ENCODE measurements at regions not wholly inside any gene's neighbourhood (a gene's known extent, or its start where the extent isn't known, plus 50 kb on each side); places are given as distances from the start of the nearest gene placed in this dataset.
"Not testable (repeated sequence)": the region's sequence is repeated elsewhere in the genome, so short reads cannot be mapped to it uniquely, and the experiment has no call there.

DNA sequence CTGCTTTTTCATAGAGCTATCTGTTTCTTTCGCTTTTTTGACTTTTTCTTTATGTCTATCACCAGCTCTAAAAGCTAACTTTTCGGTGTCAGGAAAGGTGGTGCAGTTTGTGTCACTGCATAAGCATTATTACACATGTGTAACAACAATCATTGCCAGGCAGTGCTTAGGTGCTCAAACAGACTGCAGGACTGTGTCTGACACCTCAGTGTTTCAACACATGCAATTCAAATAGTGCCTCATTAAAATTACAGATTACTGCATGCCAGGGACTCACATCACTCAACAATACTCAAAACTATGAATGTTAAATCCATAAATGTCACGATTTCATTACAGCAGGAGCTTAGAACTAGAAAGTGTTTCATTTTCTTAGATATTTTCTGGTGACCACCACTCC lies 265.3 kb upstream of the SMIM30 start:
- no peak for DNase-seq (ENCODE audit: low read depth)

DNA sequence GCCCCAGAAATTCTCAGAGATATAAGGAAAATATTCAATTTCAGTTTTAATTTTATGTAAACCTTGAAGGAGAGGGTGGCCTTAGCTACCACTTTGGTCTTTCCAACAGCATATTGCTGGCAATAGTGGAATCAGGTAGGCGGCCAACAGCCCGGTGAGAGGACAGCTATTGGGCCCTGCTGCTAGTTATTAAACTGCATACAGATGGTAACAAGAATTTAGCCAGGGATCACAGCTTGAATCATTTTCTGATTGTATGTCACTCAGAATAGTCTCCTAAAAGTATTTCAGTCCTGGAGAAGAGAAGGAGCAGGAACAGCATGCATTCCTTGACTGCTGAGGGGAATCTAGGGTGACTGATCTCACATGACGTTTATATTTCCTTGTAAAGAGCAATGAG lies 261.4 kb upstream of the SMIM30 start:
- DNase-seq (ENCODE audit: low read depth) = no peak

DNA sequence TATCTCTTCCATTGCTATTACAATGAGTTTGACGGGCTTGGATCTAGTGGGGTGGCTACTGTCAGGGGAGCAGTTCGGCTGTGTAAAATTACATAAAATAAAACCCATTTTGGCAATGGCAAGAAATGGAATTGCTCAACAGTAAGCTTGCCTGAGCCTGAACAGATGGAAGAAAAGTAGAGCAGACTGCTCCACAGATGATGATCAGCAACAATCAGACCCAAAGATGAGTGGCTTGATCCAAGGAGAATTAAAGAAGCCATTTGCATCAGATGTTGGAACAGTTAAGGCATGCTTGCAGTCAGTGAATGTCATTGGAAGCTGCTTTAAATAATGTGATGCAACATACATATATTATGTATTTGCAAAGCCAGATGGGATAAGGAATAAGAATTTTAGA lies 256.6 kb upstream of the SMIM30 start:
- DNase-seq (ENCODE audit: low read depth) = no peak

DNA sequence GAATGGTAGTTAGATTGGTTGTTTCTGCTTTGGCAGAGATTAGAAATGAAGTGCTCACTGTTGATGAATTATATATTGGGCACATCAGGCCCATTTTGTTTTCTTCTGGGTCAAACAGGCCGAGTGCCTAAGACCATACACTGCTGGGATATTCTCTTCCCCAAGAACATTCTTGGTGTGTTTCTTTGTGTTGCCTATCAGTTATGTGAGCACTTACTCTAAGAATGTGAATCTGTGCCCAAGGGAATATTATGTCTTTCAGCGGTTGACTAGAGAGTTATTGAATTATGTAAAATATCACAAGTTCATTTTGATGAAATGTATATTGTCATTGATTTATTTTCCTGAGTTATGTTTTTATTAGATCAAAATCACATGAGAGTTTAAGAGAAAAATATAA lies 255.5 kb upstream of the SMIM30 start:
- no peak for DNase-seq (ENCODE audit: low read depth)

DNA sequence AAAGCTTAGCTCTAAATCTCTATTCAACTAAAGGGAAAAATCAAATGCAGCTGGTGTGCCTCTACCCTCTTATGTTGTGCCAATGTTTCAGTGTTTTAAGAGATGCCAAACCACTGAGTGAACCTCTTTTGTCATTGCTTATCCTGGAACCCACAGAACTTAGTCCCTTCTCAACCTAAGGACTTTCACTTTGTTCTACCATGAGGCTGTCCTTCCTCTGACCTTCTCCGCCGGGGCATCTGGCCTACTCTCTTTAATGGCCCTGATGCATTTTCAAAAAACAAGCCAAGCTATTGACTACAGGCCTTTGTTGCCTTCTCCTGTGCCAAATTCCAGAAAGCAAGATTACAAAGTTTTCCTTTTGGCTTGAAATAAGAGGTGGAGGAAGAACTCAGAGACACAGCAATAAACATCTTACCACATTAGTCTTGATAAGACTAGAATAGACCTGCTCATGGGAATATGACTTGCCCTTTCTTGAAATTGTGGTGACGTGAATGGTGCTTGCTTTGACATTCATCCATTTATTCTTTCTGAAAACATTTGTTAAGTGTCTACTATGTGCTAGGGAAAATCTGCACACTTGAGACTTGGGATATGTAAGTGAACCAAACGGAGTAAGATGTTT lies 253.2 kb upstream of the SMIM30 start:
- no peak for DNase-seq (ENCODE audit: low read depth)

DNA sequence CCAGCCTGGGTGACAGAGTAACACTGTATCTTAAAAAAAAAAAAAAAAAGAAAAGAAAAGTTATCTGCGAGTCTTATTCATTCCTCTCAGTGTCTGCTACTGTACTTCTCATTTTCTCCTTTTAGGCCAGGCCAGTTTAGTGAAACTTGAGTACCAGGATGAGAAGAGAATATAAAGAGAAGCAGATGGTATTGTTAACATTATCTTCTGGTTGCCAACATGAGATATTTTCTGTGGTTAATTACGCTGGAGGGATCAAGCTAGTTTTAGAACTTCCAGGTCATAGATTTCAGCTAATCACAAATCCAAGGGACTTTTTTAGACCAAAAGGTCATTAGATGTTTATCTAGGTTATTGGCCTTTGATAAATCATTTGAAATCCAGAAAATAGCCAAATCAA lies 252.6 kb upstream of the SMIM30 start:
- no peak for DNase-seq (ENCODE audit: low read depth)

DNA sequence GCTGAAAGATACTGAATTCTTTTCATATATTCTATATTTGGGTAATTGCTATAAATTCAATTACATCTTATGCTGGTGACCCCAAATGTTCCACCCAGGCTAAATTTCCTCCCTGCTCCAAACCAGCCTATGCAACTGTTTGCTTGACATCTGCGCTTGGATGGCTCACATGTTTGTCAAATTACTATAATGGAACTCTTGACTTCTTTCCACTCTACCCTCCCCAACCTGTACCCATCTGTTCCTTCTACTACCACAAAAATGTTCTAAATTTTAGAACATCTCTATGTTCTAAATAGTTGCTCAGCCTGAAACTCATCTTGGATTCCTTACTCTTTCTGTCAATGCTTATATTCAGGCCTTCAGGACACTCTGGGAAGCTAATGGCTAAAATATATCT lies 249.9 kb upstream of the SMIM30 start:
- DNase-seq (ENCODE audit: low read depth) = no peak

DNA sequence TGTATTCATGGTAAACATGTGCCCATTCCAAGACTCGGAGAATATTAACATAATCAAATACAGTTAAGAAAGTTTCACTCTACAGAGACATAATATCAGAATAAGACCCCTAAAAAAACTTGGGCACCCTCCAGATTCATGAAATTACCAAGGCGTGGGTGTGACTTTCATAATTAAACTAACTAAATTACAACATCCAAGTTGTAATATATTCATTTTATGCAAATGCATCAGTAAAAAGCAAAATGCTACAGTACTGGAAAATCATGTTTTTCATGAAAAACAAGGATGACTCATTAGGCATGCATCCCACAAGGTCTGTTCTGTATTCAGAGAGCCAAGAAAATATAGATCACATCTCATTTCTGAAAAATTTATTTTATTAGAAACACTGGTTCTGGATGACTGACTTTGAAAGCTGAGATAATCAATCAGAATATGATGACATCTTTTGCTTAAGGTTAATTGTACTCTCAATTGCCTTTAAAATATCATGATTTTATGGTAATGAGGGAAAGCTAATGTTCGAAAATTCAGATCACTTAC lies 248.8 kb upstream of the SMIM30 start:
- DNase-seq (ENCODE audit: low read depth) = no peak

DNA sequence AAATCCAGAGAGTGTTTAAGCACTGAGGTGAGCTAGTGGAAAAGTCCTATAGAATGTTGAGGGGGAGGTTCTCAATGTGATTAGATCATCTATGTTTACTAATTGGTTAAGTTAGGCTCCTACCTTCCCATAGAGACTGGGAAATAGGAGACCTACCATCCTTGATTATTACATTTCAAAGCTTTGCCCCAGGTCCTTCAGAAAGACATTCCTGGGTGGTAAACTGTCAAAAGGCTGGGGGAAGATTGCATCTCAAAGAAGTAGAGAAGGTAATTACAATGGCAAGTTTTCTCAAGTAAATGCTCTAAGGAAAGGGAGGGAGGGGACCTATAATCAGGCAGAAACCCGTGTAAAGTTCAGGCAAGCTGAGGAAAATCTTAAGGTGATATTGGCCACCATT lies 247.8 kb upstream of the SMIM30 start:
- no peak for DNase-seq (ENCODE audit: low read depth)

DNA sequence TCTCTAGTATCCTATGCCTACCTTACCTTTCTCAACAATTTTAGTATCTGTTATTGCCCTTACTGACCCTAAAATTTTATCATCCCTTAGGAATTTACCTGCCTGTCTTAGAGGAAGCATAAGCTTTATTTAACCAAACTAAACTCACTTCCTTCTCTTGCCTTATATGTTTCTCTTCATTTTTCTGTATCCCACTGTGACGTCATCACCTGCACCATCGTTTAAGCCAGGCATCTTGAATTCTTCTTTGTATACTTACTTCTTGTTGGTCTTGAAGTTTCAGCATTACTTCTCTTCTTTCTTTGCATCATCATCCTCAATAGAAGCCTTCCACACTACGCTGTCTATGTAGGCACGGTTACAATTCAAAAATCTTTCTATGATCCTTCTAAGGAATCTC lies 231.0 kb upstream of the SMIM30 start:
- no peak for DNase-seq (ENCODE audit: low read depth)

DNA sequence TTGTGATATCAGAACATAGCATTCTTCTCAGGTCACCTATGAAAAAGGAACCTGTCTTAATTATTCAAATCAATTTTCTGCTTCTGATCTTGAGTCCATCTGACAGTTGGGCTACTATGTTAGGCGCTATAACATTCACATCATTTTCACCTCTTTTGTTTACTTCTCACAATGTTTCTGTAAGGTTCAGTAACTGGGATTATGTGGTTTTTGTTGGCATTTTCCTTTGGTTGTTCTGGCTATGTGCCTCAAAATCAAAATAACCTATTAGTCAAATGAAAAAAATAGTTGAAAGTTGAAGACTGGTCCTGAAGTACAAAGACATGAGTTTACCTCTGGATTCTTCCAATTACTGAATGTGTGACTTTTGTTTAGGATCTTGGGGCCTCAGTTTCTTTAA lies 221.3 kb upstream of the SMIM30 start:
- no peak for DNase-seq (ENCODE audit: low read depth)

DNA sequence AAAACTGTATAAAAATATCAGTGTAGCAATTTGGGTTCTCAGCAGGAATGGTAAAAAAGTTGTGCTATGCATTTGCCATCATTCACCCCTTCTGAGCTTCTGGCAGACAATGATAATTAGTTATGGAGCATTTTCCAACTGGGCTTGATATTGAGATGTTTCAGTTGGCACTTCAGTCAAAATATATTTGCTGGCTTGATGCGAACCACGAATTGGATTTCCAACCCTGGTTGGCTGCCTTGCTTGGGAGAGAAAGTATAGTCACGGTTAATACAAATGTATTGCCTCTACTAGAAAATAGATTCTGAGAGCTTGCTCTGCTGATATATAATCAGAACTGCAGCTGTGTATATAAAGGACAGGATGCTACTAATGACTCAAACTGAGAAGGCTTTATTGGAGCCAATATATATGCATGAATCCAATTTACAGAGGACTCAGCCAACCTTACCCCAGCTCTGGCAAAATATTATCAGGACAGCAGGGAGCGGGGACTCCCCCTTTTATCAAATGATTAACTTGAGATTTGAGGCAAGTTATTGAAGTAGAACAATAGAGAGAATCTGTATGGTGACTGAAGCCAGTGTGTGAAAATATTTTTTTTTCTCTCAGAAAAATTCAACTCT lies 219.8 kb upstream of the SMIM30 start:
- DNase-seq (ENCODE audit: low read depth) = no peak

DNA sequence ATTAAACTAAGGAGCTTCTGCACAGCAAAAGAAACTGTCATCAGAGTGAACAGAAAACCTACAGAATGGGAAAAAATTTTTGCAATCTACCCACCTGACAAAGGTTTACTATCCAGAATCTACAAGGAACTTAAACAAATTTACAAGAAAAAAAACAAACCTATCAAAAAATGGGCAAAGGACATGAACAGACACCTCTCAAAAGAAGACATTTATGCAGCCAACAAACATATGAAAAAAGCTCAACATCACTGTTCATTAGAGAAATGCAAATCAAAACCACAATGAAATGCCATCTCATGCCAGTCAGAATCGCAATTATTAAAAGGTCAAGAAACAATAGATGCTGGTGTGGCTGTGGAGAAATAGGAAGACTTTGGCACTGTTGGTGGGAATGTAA lies 218.5 kb upstream of the SMIM30 start:
- DNase-seq (ENCODE audit: low read depth) = not testable (repeated sequence)

DNA sequence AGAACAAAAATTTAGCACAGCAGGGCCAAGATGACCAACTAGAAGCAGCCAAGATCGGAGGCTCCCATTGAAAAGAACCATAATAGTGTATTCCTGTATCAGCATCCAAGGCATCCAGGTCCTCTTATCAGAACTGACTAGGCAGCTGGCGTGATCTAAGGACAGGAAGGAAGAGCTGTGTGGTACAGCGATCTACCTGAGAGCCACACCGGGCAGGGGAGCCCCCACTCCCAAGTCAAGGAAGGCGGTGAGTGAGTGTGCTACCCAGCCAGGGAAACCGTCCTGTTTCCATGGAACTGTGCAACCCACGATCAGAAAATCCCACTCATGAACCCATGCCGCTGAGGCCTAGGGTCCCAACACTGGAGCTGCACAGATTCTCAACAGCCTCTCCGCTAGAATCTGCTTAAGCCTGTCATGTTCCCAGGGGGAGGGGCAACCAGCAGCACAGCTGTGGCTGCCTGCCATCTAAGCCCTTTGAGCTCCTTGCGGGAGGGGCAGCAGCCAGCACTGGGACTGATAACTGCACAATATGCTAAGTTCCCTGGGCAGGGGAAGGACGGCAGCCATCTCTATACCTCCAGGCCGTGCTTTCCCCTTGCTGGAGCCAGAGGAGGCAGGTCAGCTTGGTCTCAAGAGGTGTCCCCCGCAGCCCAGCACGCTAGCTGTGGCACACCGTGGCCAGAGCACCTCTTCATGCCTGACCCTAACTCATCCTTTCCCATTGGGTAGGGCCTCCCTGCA lies 213.0 kb upstream of the SMIM30 start:
- no peak for DNase-seq (ENCODE audit: low read depth)

DNA sequence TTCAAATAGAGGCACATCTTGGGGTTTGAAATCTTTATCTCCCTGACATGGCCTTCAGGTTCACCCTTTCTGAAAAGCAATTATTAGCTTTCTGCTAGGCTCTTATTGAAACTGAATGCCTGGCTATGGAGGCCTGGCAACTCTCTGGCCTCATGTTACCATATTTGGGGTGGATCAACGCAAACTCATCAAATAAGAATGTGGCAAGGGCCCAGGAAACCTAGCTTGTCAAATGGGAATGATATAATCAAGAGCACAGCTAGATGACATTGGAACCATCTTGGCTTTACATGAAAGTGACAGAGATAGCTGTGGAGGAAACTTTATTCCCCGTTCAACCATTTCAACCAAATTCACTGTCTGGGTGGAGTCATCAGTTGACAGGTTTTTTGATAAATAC lies 202.8 kb upstream of the SMIM30 start:
- no peak for DNase-seq (ENCODE audit: low read depth)

DNA sequence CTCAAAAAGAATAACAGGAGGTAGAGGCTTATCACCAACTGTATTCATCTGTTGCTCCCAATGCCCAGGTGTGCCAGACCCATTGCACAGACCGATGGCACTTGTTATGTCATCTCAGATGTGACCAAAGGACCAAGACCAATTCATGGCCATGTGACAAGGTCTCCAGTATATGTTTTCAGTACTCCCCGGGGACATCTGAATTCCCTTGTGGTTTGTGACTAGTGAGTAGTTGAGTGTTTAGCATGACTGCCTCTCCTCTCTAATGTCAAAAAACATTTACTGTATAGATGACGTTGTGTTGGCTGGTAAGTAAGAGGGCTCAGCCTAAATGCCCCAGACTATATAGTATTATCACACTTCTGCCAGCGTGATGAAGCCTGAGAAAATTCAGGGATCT lies 202.1 kb upstream of the SMIM30 start:
- DNase-seq (ENCODE audit: low read depth) = no peak

DNA sequence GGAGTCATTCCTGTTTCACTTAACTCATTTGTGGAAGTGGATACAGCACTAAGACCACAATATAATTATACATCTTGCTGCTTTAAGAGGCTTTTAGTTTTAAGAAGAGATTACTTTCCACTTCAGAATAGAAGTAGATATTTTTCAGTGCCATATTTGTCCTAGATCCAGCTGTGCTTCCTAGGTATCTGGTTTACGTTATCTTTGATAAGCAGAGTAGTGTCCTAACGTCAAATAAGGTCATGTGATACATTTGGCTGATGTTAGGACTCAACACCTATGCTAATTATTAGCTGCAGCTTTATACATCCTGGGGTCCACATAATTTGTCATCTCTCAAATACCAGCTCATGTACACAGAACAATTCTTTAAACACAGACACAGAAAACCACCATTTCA lies 196.2 kb upstream of the SMIM30 start:
- no peak for DNase-seq (ENCODE audit: low read depth)

DNA sequence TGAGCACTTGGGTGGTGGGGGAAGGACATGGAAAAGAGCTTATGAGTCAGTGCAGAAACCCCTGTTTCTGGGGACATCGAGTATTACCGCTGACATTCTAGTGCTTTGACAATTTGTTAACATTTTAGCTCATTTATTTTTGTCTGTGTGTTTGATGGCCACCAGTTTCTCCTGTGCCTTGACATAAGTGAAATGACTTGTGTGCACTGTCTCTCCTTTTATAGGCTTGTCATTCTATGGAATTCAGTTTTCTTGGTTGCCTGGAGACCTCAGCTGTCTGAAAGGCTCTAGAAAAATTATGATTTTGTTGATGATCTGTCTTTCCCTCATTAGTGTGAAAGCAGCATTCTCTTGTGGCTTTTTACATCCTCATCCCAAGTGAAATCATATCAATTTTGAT lies 190.0 kb upstream of the SMIM30 start:
- DNase-seq (ENCODE audit: low read depth) = no peak

DNA sequence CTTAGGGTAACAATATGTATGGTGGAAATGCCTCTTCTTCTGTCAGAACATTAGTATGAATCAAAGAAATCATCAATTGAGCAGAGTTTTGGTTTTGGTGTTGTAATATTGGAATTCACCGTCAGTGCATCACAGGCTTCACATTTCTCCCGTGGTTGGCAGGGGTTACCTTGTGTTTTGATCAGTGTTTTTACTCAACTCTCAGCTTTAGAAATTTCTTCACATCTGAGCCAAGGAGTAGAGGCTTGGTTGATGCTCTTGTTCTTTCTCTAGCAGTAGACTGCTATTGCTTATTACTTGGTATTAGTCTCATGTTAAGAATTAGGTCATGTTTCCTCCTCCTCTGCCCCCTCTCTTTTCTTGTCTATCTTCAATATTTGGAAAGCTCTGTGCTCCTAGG lies 188.8 kb upstream of the SMIM30 start:
- no peak for DNase-seq (ENCODE audit: low read depth)

DNA sequence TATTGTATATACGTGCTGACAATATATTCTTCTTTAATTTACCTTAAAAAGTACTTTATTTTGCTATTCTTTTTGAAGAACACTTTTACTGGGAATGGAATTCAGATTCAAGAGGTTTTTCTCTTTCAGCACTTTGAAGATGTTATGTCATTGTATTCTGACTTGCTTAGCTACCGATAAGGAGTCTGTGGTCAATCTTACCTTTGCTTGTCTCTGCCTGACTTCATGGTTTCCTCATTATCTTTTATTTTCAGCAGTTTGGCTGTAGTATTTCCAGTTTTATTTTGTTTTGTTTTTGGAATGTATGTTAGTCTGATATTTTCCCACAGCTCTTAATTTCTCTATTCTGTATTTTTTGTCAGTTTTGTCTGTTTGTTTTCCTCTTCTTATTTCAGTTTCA lies 187.9 kb upstream of the SMIM30 start:
- no peak for DNase-seq (ENCODE audit: low read depth)

DNA sequence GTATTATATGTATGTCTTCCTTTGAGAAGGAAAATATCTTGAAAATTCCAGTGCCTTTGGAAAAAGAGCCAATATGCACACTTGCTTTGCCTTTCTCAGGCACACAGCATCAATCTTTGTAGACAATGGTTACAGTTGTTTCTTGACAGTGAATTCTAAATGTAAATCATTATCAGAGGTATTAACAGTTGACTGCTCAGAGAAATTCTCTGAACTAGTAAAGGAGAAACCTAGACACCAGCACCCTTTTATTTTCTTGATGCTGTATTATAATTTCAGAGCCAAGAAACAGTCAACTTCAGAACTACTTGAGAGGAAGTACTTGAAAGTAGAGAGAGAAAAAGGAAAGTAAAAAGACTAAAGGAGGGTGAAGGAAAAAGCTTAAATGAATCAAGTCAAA lies 185.8 kb upstream of the SMIM30 start:
- no peak for DNase-seq (ENCODE audit: low read depth)

DNA sequence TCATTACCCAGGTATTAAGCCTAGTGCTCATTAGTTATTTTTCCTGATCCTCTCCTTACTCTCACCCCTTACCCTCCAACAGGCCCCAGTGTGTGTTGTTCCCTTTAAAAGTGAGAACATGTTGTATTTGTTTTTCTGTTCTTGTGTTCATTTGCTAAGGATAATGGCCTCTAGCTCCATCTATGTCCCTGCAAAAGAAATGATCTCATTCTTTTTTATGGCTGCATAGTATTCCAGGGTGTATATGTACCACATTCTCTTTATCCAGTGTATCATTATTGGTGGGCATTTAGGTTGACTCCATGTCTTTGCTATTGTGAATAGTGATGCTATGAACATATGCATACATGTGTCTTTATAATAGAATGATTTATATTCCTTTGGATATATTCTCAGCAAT lies 185.0 kb upstream of the SMIM30 start:
- DNase-seq (ENCODE audit: low read depth) = not testable (repeated sequence)

DNA sequence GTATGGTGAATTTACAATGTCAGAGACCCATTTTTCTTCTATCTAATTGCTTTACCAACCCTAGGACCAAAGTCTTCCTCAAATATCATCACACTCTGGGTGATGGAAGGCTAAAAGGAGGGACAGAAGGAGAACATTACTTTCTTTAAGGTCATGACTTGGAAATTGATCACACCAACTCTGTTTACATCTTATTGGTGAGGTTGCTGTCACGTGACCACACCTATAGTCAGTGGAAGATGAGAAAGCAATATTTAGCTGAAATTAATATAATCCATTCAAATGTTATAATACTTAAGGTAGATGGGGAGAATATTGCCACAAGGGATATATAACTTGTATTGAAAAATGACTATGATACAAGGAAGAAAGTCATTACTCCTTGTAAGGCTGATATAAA lies 183.6 kb upstream of the SMIM30 start:
- DNase-seq (ENCODE audit: low read depth) = no peak
